Heart left ventricle (tissue), 16 donors: ENCODE measurements at regions not wholly inside any gene's neighbourhood (a gene's known extent, or its start where the extent isn't known, plus 50 kb on each side); places are given as distances from the start of the nearest gene placed in this dataset.

Source experiments
- ATAC-seq, 4 donors: fragments of 200-7000 bp; cut with Tn5 transposase; one replicate each; pipeline ENCODE4 v1.9.1; 2020 to 2022; ENCODE audit warnings: moderate library complexity in 4 of 4, mild to moderate bottlenecking in 3 of 4, moderate number of reproducible peaks in 1 of 4
- DNase-seq, 5 donors: peaks; one replicate each; pipeline ENCODE4 v3.0.0-alpha.2; 2020
- H3K27ac ChIP-seq, 12 donors: fragments of 200-600 bp; sonication (generic) in 4 of 12; one replicate each; pipeline versions ENCODE4 v1.5.0 to v1.8.0; 2016 to 2022; ENCODE audit warnings: mild to moderate bottlenecking in 2 of 12
- H3K27me3 ChIP-seq, 9 donors: fragments of 200-600 bp; sonication (generic) in 2 of 9; one replicate each; pipeline versions ENCODE4 v1.5.1 to v1.8.0; 2016 to 2022; ENCODE audit warnings: mild to moderate bottlenecking in 3 of 9
- H3K36me3 ChIP-seq, 9 donors: fragments of 200-600 bp; sonication (generic) in 2 of 9; one replicate each; pipeline versions ENCODE4 v1.5.0 to v1.8.0; 2018 to 2022; ENCODE audit warnings: mild to moderate bottlenecking in 2 of 9
- H3K4me1 ChIP-seq, 12 donors: fragments of 200-600 bp; sonication (generic) in 4 of 12; one replicate each; pipeline versions ENCODE4 v1.5.0 to v1.8.0; 2016 to 2022; ENCODE audit warnings: mild to moderate bottlenecking in 3 of 12
- H3K4me3 ChIP-seq, 12 donors: fragments of 200-600 bp; sonication (generic) in 4 of 12; one replicate each; pipeline versions ENCODE4 v1.5.0 to v1.8.0; 2017 to 2022; ENCODE audit warnings: mild to moderate bottlenecking in 9 of 12, moderate library complexity in 4 of 12
- H3K9me3 ChIP-seq, 12 donors: fragments of 200-600 bp; sonication (generic) in 4 of 12; one replicate each; pipeline versions ENCODE4 v1.5.0 to v1.8.0; 2016 to 2022; ENCODE audit warnings: mild to moderate bottlenecking in 1 of 12
- CTCF ChIP-seq, 12 donors: fragments of 200-600 bp; sonication (generic) in 4 of 12; IDR thresholded peaks; one replicate each; pipeline versions ENCODE4 v1.5.0 to v1.8.0; 2018 to 2022; ENCODE audit warnings: antibody characterized with exemption in 12 of 12, mild to moderate bottlenecking in 5 of 12
- POLR2A ChIP-seq, 2 donors: fragments of 450-650 bp; IDR thresholded peaks; one replicate each; pipeline ENCODE4 v1.6.1; 2017; ENCODE audit warnings: antibody characterized with exemption in 2 of 2, mild to moderate bottlenecking in 2 of 2, moderate library complexity in 2 of 2
- WGBS, 4 donors: extraction: QIAGEN DNeasy Blood & Tissue Kit in 2 of 4; methylation state at CpG; one replicate each; pipeline versions ENCODE4 v1.1.5 to v1.1.7; 2013 to 2018; 5-methylcytosine and 5-hydroxymethylcytosine counted together
- intact Hi-C, 10 donors: fragments of 100-400 bp; cut with DNase I; formaldehyde crosslinking; loops; one replicate each; pipeline versions ENCODE4 v1.11.1 to v1.14.2; 2022
- donor health status: ischemic (EF 13 %, LVEDD 7.1; RV severe dilation, severe dysfunction).
- donor health status: healthy with polysubstance abuse.
- donor health status: DM: no; HTN: yes; CAD: no.
- donor health status: DM: no; HTN: no; CAD: no.
- donor health status: ischemic (EF 25% LVEDD 6.9; RV normal size, moderate dysfunction).
- donor health status: ischemic (EF 25% LVEDD 5.7; RV mildly dilated, moderate dysfunction).
- donor health status: healthy.
- donor health status: DM: yes; HTN: yes; CAD: no.
- donor health status: ischemic (EF 35%, LVEDD 5.7; RV mildly dilated, moderate dysfunction).
- donor health status: nonischemic (EF 11% LVEDD 7.7; RV severe dilation, severe dysfunction).
- donor health status: DM: yes; HTN: yes; CAD: no.
- donor health status: PGD.
- donor health status: ischemic (EF 29% LVEDD 5.4; RV normal size, mild dysfunction).
- donor health status: nonischemic (EF 23%, LVEDD 6.1; RV moderate dilation, normal function).

GRCh38 chr2:195124391-195125079, 532.5 kb upstream of the SLC39A10 start:
- ATAC-seq (no peak), DNase-seq (peak in 1 of 5 donors; percentile 42)
- 76 to 80% (median 80%) methylated on average over 10 of the region's 10 CpGs for WGBS, 4 donors
- Histone ChIP-seq H3K9me3 (no peaks in the 10 kb centered on the region), H3K36me3 (no peaks in the 10 kb centered on the region), H3K4me1 (no peaks in the 10 kb centered on the region), H3K4me3 (no peak overlapping the region), H3K27me3 (no peaks in the 10 kb centered on the region), H3K27ac (no peak overlapping the region)
- intact Hi-C loops = no loop called here
- no peak for TF ChIP-seq CTCF (IDR thresholded peaks at IDR 0.05)
- TF ChIP-seq POLR2A (IDR thresholded peaks at IDR 0.05) = no peak

- DNase-seq (no peak), ATAC-seq (no peak)
- Histone ChIP-seq H3K36me3 (no peaks in the 10 kb centered on the region), H3K4me3 (no peak overlapping the region), H3K27me3 (no peaks in the 10 kb centered on the region), H3K9me3 (no peaks in the 10 kb centered on the region), H3K27ac (no peak overlapping the region), H3K4me1 (no peaks in the 10 kb centered on the region)
- 77 to 88% (median 80%) methylated on average over 1 of the region's 1 CpG for WGBS, 4 donors
- TF ChIP-seq CTCF (IDR thresholded peaks at IDR 0.05) (no peak), POLR2A (IDR thresholded peaks at IDR 0.05) (no peak)
- intact Hi-C loops = no loop called here
Measured at GRCh38 chr2:195122653-195123052, 534.4 kb upstream of the SLC39A10 start.

GRCh38 chr2:195121341-195121740, 535.7 kb upstream of the SLC39A10 start:
- no peak overlapping the region for H3K27ac ChIP-seq
- DNase-seq (no peak), ATAC-seq (no peak)
- no peaks in the 10 kb centered on the region for H3K9me3 ChIP-seq
- WGBS, 4 donors = 67 to 76% (median 74%) methylated on average over 3 of the region's 3 CpGs
- H3K36me3 ChIP-seq = no peaks in the 10 kb centered on the region
- TF ChIP-seq CTCF (IDR thresholded peaks at IDR 0.05) (no peak), POLR2A (IDR thresholded peaks at IDR 0.05) (no peak)
- intact Hi-C loops = no loop called here
- H3K4me1 ChIP-seq = no peaks in the 10 kb centered on the region
- no peak overlapping the region for H3K4me3 ChIP-seq
- H3K27me3 ChIP-seq = no peaks in the 10 kb centered on the region

- Histone ChIP-seq H3K36me3 (no peaks in the 10 kb centered on the region), H3K27me3 (no peaks in the 10 kb centered on the region), H3K4me1 (no peaks in the 10 kb centered on the region), H3K4me3 (no peak overlapping the region), H3K27ac (no peak overlapping the region), H3K9me3 (no peaks in the 10 kb centered on the region)
- ATAC-seq (no peak), DNase-seq (no peak)
- TF ChIP-seq POLR2A (IDR thresholded peaks at IDR 0.05) = no peak
- no peak for TF ChIP-seq CTCF (IDR thresholded peaks at IDR 0.05)
- intact Hi-C loops = no loop called here
Measured at GRCh38 chr2:195119231-195119630, 537.8 kb upstream of the SLC39A10 start.
